ENCODE measurements at regions not wholly inside any gene's neighbourhood (a gene's known extent, or its start where the extent isn't known, plus 50 kb on each side); places are given as distances from the start of the nearest gene placed in this dataset.

DNA sequence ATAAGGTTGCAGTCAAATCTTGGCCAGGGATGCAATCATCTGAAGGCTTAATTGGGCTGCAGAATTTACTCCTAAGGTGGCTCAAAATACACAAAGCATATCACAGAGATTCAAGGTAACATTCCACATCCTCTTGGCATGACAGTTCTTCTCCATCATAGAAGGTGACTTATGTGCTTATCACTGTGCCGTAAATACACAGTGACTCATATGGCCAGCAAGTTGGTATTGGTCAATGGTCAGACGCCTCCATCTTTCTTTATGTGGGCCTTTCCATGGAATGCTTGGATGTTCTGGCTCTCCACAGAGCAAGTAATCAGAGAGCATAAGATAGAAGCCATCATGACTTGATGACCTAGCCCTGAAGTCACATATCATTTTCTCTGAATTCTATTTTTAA is 168.8 kb upstream of the ST8SIA2 start:
- no peak for DNase-seq

DNA sequence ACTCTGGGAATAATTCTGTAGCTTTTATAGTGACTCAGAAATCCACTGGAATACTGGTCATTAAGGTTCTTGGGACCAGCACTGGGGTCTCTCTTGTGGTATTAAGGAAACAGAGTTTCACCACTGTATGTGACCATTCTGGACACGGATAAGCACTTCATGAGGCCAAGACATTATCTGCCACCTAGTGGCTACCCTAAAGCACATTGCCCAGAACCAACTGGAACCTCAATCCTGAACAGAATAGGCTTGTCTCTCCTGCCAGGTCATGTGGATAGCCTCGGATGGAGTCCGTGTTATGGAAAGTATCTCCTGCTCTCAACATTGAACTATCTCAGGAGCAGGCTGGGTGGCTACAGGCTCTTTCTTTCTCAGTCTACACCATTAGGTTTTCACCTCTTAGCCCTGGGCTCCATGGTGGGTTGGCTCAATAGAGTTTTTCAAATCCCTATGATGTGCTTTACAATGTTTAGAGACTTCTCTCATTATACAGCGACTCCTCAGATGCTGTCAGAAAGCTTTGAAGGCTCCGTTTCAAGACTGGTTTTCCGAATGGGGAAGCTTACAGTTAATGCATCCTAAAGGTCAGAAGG is 167.6 kb upstream of the ST8SIA2 start:
- peak in 1 of 2 experiments; percentile 7 for DNase-seq

DNA sequence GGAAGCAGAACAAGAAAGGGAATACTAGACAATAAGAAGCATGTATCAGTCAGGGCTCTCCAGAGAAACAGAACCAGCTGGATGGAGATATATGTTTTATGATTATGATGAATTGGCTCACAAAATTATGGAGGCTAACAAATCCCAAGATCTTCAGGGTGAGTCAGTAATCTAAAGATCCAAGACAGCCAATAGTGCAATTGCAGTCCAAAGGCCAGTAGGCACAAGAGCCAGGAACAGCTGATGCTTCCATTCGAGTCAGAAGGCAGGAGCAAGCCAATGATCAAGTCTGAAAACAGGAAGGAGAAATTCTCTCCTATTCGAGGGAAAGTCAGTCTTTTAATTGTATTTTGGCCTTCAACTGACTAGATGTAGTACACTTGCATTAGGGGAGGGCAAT is 164.9 kb upstream of the ST8SIA2 start:
- DNase-seq, result no peak

DNA sequence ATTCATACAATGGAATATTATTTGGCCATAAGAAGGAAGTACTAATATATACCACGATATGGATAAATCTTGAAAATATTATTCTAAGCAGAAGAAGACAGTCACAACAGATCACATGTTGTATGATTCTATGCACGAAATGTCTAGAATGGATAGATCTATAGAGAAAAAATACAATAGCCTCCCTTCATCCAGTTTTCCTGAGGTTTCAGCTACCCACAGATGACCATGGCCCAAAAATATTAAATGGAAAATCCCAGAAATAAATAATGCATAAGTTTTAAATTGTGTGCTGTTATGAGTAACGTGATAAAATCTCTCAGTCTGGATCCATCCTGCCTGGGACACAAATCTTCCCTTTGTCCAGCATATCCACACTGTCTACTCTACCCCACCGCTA is 162.2 kb upstream of the ST8SIA2 start:
- DNase-seq, result no peak

DNA sequence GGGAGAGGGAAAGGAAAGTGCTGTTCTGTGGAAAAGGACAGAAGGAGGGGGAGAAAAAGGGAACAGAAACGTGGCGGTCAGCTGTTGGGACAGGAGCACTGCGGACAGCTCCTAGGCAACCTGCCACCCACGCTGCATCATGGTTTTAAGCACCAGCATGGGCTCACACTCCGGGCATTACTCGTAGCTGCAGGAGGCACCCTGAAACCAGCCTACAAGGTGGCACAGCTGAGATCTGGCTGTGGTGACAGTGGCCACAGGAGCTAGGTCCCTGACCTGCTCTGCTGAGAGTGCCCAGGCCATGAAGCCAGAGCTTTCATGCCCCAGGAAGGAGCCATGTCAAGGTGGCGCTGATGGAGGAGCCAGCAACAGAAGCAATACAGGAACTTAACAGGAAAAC is 161.4 kb upstream of the ST8SIA2 start:
- no peak for DNase-seq

DNA sequence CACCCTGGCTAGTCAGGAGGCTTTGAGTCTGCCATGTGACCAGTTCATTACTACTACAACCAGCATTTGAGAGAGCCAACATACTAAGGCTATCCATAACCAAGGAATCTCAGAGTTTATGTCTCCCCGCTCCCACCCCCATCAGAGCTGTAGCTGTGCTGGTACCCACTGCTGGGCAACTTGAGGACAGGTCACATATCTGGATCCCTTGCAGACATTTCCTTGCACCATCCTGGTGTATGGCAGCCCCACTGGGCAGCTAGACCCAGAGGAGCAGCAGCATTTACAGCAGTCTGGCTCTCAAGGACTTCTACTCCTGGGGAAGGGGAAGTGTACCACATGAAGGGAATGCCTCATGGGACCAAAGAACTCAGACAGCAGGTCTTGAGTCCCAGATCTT is 160.8 kb upstream of the ST8SIA2 start:
- no peak for DNase-seq

DNA sequence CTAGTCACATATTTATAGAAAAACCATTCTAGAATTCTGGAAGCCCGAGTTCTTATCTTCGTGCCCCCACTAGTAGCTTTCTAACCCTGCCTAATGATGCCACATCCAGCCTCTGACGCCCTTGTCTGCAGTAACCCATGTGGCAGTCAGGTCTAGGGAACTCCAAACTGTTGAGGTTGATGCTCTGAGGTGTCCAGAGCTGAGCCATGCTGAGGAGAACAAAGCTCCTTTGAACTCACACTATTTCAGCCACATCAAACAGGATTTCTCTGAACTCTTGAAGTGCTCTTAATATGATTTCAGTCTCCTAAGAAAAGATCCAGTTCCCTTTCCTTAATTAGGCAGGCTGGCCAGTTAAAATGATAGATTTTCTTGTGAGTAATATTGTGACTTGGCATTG is 150.5 kb upstream of the ST8SIA2 start:
- no peak for DNase-seq

DNA sequence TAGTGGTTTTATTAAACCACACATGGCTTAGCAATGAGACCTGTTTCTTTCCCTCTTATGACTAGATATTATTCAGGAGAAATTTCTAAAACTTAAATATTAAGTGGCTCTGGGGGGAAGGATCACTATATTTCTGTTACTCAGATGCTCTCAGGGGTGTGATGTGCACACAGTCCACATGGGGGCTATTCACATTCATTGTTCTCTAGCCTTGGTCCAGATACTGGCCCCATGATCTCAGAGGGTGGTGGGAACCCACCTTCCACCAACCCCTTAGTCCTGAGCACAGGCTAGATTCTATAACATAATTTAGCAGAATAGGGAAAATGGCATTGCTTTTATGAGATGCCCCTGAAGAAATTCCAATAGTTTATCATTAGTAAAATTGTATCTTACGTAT is 149.0 kb upstream of the ST8SIA2 start:
- no peak for DNase-seq

DNA sequence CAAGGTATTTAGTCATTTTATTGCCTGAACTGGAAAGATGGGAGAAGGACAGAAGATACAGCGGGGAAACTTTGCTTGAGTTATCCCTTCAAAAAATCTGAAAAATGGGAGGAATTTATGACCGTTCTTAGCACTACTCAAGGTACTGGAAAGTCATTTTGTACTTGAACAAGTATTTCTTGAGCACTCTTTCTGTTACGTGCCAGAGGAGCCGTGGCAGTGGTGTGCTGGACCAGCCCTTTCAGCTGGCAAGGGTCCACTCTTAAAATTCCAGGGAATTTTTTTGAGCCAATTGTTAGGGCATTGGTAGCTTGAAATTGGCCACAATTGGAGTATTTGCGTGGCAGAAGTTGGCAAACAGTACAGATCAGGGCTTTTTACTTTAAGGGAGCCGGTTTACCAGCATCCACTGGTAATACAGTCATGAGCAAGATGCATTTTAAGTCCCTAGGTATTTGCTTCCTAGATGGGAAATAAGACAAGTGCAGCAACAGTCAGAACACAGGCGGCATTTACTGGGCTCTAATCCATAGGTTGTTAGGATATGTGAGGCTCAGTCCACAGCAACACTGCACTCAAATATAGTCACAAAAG is 145.9 kb upstream of the ST8SIA2 start:
- DNase-seq, result no peak

DNA sequence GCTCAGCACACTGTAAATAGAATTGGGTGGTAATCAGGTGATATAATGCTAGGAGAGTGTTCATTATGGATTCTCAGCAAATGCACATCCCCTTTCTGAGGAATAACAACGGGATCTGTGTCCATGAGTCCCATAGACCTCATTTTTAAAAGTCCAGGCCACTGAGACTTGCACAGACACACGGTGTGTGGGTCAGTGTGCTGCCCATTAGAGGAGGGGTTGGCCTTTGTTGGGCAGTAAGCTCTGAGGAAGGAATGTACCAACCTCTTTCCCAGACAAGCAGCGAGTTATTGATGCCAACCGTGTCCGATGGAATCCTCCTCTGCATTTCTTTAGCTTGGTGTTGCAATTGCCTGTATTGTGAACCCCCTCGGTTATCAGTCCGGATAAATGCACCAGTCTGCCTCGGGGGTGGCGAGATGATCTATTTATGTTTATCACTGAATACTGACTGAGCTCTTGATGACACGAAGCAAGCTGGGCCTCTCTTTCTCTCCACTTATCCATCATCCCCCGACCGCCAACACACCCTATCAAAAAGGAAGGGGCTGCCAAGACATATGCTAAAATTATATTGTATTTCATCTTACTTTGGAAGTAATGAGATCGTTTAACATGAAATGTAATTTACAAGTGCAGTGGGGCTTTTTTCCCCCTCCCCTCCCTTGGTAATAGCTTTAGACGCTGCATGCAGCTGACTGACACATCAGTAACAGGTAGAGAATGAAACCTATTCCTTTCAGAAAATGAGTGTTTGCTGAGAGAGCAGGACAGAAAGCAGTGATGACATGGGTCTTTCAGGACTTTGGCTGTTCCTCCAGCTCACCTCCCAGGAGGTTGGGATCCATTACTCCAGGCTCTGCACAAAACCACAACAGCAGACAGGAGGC is 126.6 kb upstream of the ST8SIA2 start:
- no peak for DNase-seq

DNA sequence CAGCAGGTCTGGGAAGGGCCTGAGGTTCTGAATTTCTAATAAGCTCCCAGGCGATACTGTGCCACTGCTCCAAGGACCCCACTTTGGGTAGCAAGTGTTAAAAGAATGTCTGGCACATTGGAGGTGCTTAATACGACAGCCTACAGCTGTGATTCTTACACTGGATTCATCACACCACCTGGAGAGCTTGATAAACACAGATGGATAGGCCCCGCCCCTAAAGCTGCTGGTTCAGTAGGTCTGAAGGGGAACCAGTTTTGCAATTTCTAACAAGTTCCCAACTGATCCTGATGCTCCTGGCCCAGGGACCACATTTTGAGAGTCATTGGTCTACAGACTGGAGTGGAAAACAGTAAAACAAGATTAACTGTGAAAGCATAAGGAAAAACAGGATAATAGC is 124.8 kb upstream of the ST8SIA2 start:
- no peak for DNase-seq

DNA sequence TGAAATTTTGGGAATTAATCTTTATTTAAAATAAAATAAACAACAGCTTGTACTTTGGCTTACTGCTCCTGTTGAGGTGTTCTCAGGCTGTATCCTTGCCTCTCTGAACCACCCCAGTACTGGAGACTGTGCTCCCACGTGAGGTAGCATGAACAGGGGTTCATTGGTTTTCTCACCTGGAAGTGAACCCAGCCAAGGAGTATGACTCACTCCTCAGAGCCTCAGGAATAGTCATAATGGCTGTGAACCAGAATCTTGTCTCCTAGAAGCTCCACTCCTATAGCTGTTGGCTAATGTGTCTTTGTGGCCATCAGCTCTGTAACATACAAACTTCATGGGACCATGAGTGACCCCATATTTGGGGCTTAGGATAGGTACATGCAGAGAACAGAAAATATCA is 122.5 kb upstream of the ST8SIA2 start:
- DNase-seq, result no peak

DNA sequence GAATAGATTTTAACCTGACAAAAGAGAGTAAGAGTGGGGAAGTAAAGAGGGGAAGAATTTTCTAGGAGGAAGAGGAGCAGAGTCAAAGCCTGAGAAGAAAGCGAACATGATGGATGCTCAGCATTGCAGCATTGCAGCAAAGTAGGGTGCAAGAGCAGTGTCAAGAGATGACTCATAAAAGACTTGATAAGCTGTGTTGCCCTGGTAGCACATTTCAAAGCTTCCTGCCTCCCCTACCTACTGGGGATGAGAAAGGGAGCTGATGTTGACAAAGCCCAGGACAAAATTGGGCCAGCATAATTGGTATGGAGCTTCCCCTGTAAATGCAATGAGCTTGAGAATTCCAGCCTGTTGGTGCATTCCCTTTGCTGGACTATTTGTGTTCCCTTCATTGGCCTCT is 121.6 kb upstream of the ST8SIA2 start:
- no peak for DNase-seq

DNA sequence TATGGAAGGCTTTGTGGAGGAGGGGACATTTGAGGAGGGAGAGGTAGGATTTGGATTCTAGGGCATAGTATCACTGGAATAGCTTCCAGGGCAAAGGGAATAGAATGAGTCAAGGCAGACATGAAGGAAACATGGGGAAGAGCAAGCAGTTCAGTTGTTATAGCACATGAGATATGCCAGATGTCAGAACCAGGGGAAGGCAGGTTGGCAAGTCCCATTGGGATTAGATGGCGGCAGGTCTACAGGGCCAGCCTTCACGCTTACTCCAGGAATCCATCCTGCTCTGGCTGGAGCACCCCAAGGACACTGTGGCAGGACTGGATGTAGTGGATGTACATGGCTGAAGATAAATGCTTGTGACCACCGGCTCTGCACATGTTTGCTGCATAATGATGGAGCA is 120.4 kb upstream of the ST8SIA2 start:
- no peak for DNase-seq

DNA sequence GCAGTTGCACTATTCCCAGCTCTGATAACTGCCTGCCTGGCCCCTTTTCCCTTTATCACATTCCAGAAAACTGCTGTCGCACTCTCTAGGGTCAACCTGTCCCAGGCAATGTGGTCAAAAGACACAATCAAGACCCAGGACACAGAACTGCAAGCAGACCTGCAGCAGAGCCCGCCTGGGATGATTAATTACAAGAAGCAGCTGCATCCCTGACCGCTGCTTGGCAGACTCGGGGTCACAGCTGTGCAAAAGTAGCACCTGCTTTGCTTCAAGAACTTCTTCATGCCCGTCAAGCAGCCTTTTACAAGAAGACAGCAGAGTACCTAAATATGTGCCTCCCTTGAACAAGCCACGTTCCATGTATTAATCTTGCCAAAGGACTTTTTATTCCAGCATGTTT is 120.0 kb upstream of the ST8SIA2 start:
- no peak for DNase-seq

DNA sequence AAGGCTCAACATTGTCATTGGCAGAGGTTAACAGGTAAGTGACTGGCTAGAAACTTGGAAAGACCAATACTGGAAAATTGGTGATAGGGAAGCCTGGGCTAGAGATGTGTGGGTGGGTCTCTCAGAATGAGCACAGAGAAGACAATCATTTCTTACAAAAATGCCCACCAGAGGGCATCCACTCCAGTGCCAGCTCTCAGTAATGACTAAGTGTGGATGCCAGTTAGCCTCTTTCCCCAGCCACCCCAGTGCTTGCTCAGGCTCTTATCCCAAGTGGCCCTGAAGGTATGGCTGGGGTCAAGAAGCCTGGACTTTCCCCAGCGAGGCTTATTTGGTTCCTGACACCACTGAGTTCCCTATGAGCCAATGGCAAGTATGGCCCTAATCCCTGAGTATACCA is 115.9 kb upstream of the ST8SIA2 start:
- DNase-seq, result no peak

DNA sequence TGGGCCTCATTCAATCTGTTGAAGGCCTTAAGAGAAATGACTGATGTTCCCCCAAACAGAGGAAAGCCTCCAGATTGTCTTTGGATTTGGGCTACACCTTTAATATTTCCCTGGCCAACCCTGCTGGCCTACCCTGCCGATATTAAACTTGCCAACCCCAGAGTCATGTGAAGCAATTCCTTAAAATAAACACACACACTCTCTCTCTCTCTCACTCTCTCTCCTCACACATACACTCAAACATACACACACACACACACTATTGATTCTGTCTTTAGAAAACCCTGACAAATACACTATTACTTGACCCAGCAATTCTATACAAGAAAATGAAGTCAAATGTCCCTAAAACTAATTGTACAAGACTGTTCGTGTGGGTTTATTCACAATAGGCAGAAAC is 109.9 kb upstream of the ST8SIA2 start:
- DNase-seq, result no peak

DNA sequence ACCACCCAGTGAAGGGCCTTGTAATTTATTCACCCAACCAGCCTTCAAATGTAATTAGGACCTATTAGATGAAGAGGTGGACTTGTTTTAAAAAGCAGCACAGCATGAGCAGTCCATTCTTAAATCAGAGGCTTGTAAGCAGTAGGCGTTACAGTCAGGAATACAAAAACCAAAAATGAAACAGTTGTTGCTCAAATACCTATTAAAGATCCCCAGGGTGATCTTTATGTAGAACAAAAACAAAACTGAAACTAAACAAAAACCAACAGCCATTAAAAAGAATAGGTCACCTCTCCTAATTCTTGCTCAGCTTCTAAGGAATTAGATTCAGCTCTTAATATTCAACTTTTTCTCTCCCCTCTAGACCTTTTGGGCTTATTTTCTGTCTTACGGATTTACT is 104.9 kb upstream of the ST8SIA2 start:
- DNase-seq, result no peak

DNA sequence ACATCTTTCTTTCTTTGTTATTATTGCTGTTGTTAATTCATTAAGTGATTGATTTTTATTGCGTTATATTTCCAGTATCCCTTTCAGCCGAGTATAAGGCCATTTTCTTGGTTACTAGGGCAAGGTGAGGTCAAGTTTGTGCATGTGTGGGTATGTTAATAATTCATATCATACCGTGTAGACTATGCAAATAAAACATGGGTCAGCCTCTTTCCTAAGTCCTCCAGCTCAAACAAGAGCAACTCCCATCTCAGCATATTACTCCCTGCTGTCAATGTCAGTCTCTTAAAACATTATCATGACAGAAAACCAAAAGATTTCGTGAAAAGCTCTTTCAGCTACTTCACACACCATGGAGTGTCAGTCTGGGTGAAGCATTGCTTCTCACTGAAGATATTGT is 103.9 kb upstream of the ST8SIA2 start:
- no peak for DNase-seq

DNA sequence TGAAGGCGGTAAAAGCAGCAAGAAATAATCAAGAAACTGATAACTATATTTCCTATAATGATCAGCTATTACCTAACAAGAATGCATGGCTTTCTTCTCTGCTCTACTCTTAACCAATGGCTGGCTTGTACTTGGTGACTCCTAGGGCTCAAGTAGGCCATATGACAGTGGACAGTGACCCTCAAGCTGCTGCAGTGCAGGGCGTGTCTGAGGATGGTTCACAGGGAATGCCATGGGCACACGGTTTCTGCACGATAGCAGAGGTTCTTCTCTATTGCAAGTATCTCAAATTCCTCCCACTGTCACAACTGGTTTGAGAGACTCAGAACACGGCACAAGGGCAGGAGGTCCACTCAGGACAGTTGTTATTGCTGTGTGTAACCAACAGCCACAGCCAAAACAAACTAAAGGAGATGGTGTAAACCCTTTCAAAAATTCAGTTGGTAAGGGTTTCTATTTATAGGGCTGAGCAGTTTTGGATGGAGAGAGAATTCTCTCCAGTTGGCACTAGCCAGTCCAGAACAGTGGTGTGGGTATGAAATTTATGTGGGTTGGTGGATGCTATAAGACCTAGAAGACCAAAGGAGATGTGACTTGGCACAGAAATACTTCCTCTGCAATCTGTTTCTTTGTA is 103.2 kb upstream of the ST8SIA2 start:
- DNase-seq, result no peak

DNA sequence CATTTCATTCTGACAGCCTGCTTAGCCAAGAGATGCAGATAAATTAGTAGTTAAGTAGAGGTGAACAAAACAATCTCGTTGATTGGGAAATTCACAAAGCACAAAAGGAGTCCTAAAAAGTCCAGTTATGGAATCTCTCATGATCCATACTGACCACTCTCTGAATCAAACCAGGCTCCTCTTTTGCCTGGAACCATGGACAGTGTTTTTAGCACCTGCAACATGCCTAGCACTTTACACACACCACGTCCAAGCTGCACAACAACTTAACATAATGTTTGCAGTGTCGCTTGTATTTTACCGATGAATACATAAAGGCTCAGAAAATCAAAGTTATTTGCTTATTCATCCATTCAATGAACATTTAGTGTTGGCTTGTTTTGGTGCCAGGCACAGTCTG is 101.8 kb upstream of the ST8SIA2 start:
- DNase-seq, result no peak

DNA sequence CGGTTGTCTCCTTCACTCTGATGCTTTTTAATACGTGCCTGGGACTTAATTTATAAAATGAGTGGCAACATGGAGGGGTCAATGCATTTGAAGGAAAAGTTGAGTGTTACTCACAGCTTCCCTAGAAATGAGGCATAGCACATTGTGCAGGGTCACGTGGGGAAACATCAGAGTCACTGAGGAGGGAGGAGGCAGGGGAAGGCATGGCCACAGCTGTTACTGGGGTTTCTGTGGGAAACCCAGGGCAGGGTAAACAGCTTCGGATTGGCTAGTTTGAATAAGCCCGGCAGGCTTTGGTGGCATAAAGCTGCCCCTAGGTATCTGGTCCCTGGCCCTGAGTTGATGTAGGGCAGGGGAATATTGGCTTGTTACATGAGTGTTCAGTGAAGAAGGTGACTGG is 98.9 kb upstream of the ST8SIA2 start:
- DNase-seq, result no peak

DNA sequence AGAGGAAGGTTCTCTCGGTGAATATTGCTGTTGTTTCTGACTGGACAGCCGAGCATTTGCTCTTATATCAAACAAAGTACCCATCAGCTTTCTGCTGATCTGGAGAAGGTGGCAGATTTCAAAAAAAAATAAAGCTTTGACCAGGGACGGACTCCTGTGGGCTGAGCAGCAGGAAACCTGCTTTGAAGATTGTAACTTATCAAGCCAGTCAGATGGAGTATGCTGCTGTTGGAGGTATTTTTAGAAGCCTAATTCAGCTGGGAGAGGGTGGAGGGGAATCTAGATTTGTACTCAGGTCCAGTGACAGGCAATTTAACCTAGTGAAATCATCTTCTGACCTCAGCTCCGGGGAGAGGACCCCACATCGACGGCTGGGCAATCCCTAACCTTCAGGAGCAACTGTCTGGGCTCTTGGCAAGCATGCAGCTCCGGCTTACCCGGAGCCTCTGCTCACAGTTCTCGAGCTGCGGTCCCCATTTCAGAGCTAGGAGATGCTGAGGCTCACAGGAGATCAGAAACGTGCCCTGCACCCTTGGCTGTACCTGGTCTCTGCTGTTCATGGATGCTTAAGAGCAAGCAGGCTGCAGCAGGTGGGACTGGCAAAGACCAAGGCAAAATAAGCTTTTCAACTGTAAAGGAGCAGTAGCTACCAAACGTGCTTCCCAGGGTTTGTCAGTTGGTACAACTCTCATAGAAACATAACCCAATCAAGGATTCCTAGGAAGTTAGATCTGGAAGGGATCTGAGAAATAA is 89.3 kb upstream of the ST8SIA2 start:
- no peak for DNase-seq
